Motor neuron (in vitro differentiated cells): ENCODE measurements at regions not wholly inside any gene's neighbourhood (a gene's known extent, or its start where the extent isn't known, plus 50 kb on each side); places are given as distances from the start of the nearest gene placed in this dataset.

Experiments
- ATAC-seq, 8 experiments: fragments of 200-7000 bp; cut with Tn5 transposase; replicated peaks in 6 of 8; 2 replicates each; pipeline ENCODE4 v1.8.0; 2021; ENCODE audit warnings: mild to moderate bottlenecking in 8 of 8, moderate library complexity in 8 of 8
- H3K27ac ChIP-seq, 2 donors: fragments of 250-450 bp; sonication (Bioruptor Pico); 2 replicates each; pipeline ENCODE4 v1.9.0; 2021; ENCODE audit warnings: antibody characterized with exemption in 2 of 2, mild to moderate bottlenecking in 2 of 2, moderate library complexity in 1 of 2
- H3K4me1 ChIP-seq, 2 donors: fragments of 250-450 bp; sonication (Bioruptor Pico); replicated peaks in 1 of 2; 2 replicates each; pipeline ENCODE4 v1.6.1; 2021; ENCODE audit warnings: antibody characterized with exemption in 2 of 2, mild to moderate bottlenecking in 2 of 2, moderate library complexity in 1 of 2
- H3K4me3 ChIP-seq, 5 donors: fragments of 250-450 bp; sonication (Bioruptor Pico); 2 replicates each; pipeline ENCODE4 v1.9.0; 2021; ENCODE audit warnings: antibody characterized with exemption in 5 of 5, mild to moderate bottlenecking in 5 of 5, moderate library complexity in 4 of 5
- WGBS, 10 experiments: fragments of 450-650 bp; shearing (Covaris generic); methylation state at CpG; one replicate each; pipeline ENCODE4 v1.0.0; 2022; 5-methylcytosine and 5-hydroxymethylcytosine counted together
- in situ Hi-C, 9 experiments: fragments of 400-800 bp; cut with MboI; loops; one replicate each; pipeline ENCODE4 v1.15.0; 2021; ENCODE audit warnings: low sequenced_read_pairs in 9 of 9, low pct_unique_long_range_greater_than_20kb in 2 of 9; ENCODE audit not compliant: unreplicated experiment in 9 of 9

GRCh38 chr6:90925726-90926125, 338.9 kb upstream of the MAP3K7 start:
- Histone ChIP-seq H3K4me1 (no peaks in the 10 kb centered on the region), H3K27ac (no peak overlapping the region), H3K4me3 (no peak overlapping the region)
- 0 to 100% (median 77%) methylated on average over 1 to 4 of the region's 4 CpGs; no CpG with 5 or more reads in 2 of the 10 experiments for WGBS, 10 experiments
- no peak for ATAC-seq
- in situ Hi-C loops = no loop called here

GRCh38 chr6:90922325-90922724, 335.5 kb upstream of the MAP3K7 start:
- no peak for ATAC-seq
- no peak overlapping the region for H3K4me3 ChIP-seq
- 11 to 100% (median 83%) methylated on average over 1 of the region's 1 CpG; no CpG with 5 or more reads in 3 of the 10 experiments for WGBS, 10 experiments
- H3K4me1 ChIP-seq = no peaks in the 10 kb centered on the region
- in situ Hi-C loops = no loop called here
- no peak overlapping the region for H3K27ac ChIP-seq

GRCh38 chr6:90918361-90918760, 331.5 kb upstream of the MAP3K7 start:
- Histone ChIP-seq H3K4me1 (no peaks in the 10 kb centered on the region), H3K27ac (no peak overlapping the region), H3K4me3 (no peak overlapping the region)
- no peak for ATAC-seq
- in situ Hi-C loops = no loop called here

- in situ Hi-C loops = no loop called here
- no peak overlapping the region for H3K4me3 ChIP-seq
- H3K4me1 ChIP-seq = no peaks in the 10 kb centered on the region
- ATAC-seq = no peak
- no peak overlapping the region for H3K27ac ChIP-seq
Observed at GRCh38 chr6:90917376-90917775, 330.5 kb upstream of the MAP3K7 start.

- no peak overlapping the region for H3K27ac ChIP-seq
- WGBS, 10 experiments = 0 to 100% (median 53%) methylated on average over 1 of the region's 1 CpG; no CpG with 5 or more reads in 2 of the 10 experiments
- no peaks in the 10 kb centered on the region for H3K4me1 ChIP-seq
- no peak overlapping the region for H3K4me3 ChIP-seq
- in situ Hi-C loops = no loop called here
- no peak for ATAC-seq
Observed at GRCh38 chr6:90916968-90917367, 330.1 kb upstream of the MAP3K7 start.

- peak in 2 of 8 experiments; percentile 25 to 45 for ATAC-seq
- Histone ChIP-seq H3K4me1 (peaks cover 6 to 10% of the 10 kb centered on the region in 2 donors), H3K27ac (no peak overlapping the region), H3K4me3 (no peak overlapping the region)
- in situ Hi-C loops = no loop called here
- 0 to 75% (median 54%) methylated on average over 1 to 5 of the region's 5 CpGs; no CpG with 5 or more reads in 3 of the 10 experiments for WGBS, 10 experiments
Observed at GRCh38 chr6:90915224-90915915, 328.5 kb upstream of the MAP3K7 start.

- H3K27ac ChIP-seq = no peak overlapping the region
- no peak for ATAC-seq
- no peak overlapping the region for H3K4me3 ChIP-seq
- peaks cover 7 to 15% of the 10 kb centered on the region in 2 donors for H3K4me1 ChIP-seq
- in situ Hi-C loops = no loop called here
- WGBS, 10 experiments = 0 to 73% (median 0%) methylated on average over 1 to 2 of the region's 2 CpGs; no CpG with 5 or more reads in 5 of the 10 experiments
Observed at GRCh38 chr6:90914312-90914711, 327.4 kb upstream of the MAP3K7 start.

- no peak for ATAC-seq
- WGBS, 10 experiments = 0 to 96% (median 43%) methylated on average over 1 to 2 of the region's 2 CpGs; no CpG with 5 or more reads in 2 of the 10 experiments
- H3K4me3 ChIP-seq = no peak overlapping the region
- no peak overlapping the region for H3K27ac ChIP-seq
- in situ Hi-C loops = no loop called here
- H3K4me1 ChIP-seq = peaks cover 7 to 15% of the 10 kb centered on the region in 2 donors
Observed at GRCh38 chr6:90913266-90913960, 326.5 kb upstream of the MAP3K7 start.

GRCh38 chr6:90911642-90912041, 324.8 kb upstream of the MAP3K7 start:
- in situ Hi-C loops = no loop called here
- no peak overlapping the region for H3K4me3 ChIP-seq
- peaks cover 7 to 15% of the 10 kb centered on the region in 2 donors for H3K4me1 ChIP-seq
- WGBS, 10 experiments = 0 to 100% (median 50%) methylated on average over 1 of the region's 1 CpG; no CpG with 5 or more reads in 1 of the 10 experiments
- ATAC-seq = no peak
- H3K27ac ChIP-seq = no peak overlapping the region

- peak in 5 of 8 experiments; percentile 54 to 89 (median 60) for ATAC-seq
- Histone ChIP-seq H3K4me1 (peaks cover 7 to 15% of the 10 kb centered on the region in 2 donors), H3K4me3 (no peak overlapping the region), H3K27ac (no peak overlapping the region)
- in situ Hi-C loops = no loop called here
- 54 to 100% (median 89%) methylated on average over 1 to 6 of the region's 6 CpGs; no CpG with 5 or more reads in 2 of the 10 experiments for WGBS, 10 experiments
Observed at GRCh38 chr6:90910893-90911292, 324.0 kb upstream of the MAP3K7 start.

GRCh38 chr6:90907931-90908655, 321.2 kb upstream of the MAP3K7 start:
- in situ Hi-C loops = no loop called here
- no peak overlapping the region for H3K27ac ChIP-seq
- peak in 1 of 8 experiments; percentile 26 for ATAC-seq
- peaks cover 7 to 15% of the 10 kb centered on the region in 2 donors for H3K4me1 ChIP-seq
- WGBS, 10 experiments = 0 to 100% (median 51%) methylated on average over 1 to 4 of the region's 4 CpGs; no CpG with 5 or more reads in 2 of the 10 experiments
- no peak overlapping the region for H3K4me3 ChIP-seq

- Histone ChIP-seq H3K4me3 (no peak overlapping the region), H3K4me1 (peaks cover under 1 to 7% of the 10 kb centered on the region in 2 donors), H3K27ac (no peak overlapping the region)
- in situ Hi-C loops = no loop called here
- ATAC-seq = no peak
- WGBS, 10 experiments = 0 to 100% (median 81%) methylated on average over 1 to 3 of the region's 3 CpGs
Observed at GRCh38 chr6:90905351-90905750, 318.5 kb upstream of the MAP3K7 start.

- Histone ChIP-seq H3K27ac (no peak overlapping the region), H3K4me1 (peaks cover 5 to 16% of the 10 kb centered on the region in 2 donors), H3K4me3 (no peak overlapping the region)
- in situ Hi-C loops = no loop called here
- WGBS, 10 experiments = 0 to 100% (median 64%) methylated on average over 1 to 2 of the region's 2 CpGs; no CpG with 5 or more reads in 4 of the 10 experiments
- ATAC-seq = no peak
Observed at GRCh38 chr6:90900034-90900433, 313.2 kb upstream of the MAP3K7 start.
